ENCODE measurements at regions not wholly inside any gene's neighbourhood (a gene's known extent, or its start where the extent isn't known, plus 50 kb on each side); places are given as distances from the start of the nearest gene placed in this dataset.

- TF ChIP-seq JUND (IDR thresholded peaks at IDR 0.05): no peak
- no peak for TF ChIP-seq CTCF (IDR thresholded peaks at IDR 0.05 in 2 of 3, conservative IDR thresholded peaks at IDR 0.05 in 1 of 3; ENCODE audit: borderline replicate concordance in 1 of 3, insufficient read depth in 1 of 3, low read depth in 2 of 3, low read length in 2 of 3)
- TF ChIP-seq SRF (IDR thresholded peaks at IDR 0.05; ENCODE audit: low read depth): no peak
- TF ChIP-seq POLR2AphosphoS5 (IDR thresholded peaks at IDR 0.05; ENCODE audit: low read depth, low read length): no peak
- no peak for TF ChIP-seq SIN3A (IDR thresholded peaks at IDR 0.05; ENCODE audit: low read depth)
- no peak for TF ChIP-seq EZH2 (IDR thresholded peaks at IDR 0.05)
- no peak for TF ChIP-seq SP1 (IDR thresholded peaks at IDR 0.05; ENCODE audit: low read depth)
- no peak for TF ChIP-seq RAD21 (IDR thresholded peaks at IDR 0.05; ENCODE audit: low read depth)
- no peak for TF ChIP-seq POLR2A (IDR thresholded peaks at IDR 0.05; ENCODE audit: borderline replicate concordance, extremely low read depth, insufficient read depth, insufficient read length)
- TF ChIP-seq MAX (IDR thresholded peaks at IDR 0.05): no peak
- no peak for TF ChIP-seq YY1 (IDR thresholded peaks at IDR 0.05; ENCODE audit: extremely low read depth, insufficient replicate concordance, low read depth, low read length)
- TF ChIP-seq ZNF274 (IDR thresholded peaks at IDR 0.05; ENCODE audit: low read depth, low read length): no peak
These were observed 275.8 kb downstream of the LNPK start for GRCh38 chr2:175726223-175726622.
